ENCODE measurements at regions not wholly inside any gene's neighbourhood (a gene's known extent, or its start where the extent isn't known, plus 50 kb on each side); places are given as distances from the start of the nearest gene placed in this dataset.

DNA sequence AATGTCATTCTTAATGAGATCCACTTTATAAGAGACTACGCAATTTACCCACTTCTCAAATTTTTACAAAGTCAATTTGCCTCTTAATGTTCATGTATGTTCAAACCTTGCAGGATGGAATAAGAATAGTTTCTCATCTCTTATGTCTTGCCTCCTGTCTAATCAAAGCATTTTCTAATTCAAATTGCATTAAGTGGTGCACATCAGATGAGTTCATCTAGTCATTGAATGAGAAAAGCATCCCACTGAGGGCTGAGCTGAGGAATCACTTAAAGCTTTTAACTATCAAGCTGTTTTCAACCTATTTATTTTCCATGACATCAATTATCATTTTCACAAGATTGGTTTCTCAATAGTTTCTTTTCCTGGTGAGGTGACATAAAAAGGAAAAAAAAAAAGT, 1964.0 kb downstream of the PCDH7 start:
- TF ChIP-seq, protein P1, sequence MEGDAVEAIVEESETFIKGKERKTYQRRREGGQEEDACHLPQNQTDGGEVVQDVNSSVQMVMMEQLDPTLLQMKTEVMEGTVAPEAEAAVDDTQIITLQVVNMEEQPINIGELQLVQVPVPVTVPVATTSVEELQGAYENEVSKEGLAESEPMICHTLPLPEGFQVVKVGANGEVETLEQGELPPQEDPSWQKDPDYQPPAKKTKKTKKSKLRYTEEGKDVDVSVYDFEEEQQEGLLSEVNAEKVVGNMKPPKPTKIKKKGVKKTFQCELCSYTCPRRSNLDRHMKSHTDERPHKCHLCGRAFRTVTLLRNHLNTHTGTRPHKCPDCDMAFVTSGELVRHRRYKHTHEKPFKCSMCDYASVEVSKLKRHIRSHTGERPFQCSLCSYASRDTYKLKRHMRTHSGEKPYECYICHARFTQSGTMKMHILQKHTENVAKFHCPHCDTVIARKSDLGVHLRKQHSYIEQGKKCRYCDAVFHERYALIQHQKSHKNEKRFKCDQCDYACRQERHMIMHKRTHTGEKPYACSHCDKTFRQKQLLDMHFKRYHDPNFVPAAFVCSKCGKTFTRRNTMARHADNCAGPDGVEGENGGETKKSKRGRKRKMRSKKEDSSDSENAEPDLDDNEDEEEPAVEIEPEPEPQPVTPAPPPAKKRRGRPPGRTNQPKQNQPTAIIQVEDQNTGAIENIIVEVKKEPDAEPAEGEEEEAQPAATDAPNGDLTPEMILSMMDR (IDR thresholded peaks at IDR 0.05) = no peak
- TF ChIP-seq POLR2A (IDR thresholded peaks at IDR 0.05) (no peak), EP300 (IDR thresholded peaks at IDR 0.05) (no peak)
